GM19397 (cell line): ENCODE measurements at regions not wholly inside any gene's neighbourhood (a gene's known extent, or its start where the extent isn't known, plus 50 kb on each side); places are given as distances from the start of the nearest gene placed in this dataset.

Source experiments
- ATAC-seq: cut with Tn5 transposase; IDR thresholded peaks from one replicate; pipeline ENCODE4 v1.9.1; 2021; ENCODE audit warnings: mild to moderate bottlenecking, moderate library complexity; ENCODE audit not compliant: unreplicated experiment

- ATAC-seq, result no peak
These were observed 173.4 kb upstream of the SATB2 start for GRCh38 chr2:199631129-199631528.

DNA sequence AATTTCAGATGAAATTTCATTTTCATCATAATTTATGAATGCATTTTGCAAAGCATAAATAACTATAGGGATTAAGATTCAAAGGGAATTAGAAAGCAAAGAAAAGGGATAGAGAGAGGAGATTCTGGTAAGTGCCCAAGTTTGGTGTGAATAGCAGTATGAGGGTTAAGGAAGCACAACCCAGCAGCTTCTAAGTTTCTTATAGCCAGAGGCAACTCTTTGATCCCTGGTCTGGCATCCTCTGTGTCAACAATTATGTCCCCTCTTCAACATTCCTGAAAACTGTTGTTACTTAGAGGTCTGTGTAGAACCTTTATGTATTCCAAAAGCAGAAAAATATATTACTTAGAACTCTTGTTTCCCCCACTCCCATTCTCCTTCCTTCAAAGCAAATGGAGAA lies 171.6 kb upstream of the SATB2 start:
- ATAC-seq, result no peak

- ATAC-seq, result no peak
These were observed 169.7 kb upstream of the SATB2 start for GRCh38 chr2:199627417-199627816.

DNA sequence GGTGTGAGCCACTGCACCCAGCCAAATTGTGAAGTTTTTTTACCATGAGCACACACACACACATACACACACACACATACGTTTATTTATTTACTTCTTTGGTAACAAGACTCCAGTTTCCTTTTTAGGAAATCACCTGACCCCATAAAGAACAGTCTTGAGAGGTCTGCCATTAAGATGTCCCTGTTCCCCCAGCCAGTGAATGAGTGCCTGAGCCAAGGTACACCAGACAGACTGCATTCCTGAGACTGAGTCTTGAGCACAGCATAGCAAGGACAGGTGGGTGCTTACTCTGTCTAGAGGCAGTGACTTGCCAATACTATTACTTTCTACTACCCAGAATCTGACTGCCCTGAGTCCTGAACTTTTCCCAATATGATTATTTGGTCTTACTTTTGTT lies 167.2 kb upstream of the SATB2 start:
- no peak for ATAC-seq

GRCh38 chr2:199612509-199613130 lies 154.9 kb upstream of the SATB2 start:
- ATAC-seq, result no peak

DNA sequence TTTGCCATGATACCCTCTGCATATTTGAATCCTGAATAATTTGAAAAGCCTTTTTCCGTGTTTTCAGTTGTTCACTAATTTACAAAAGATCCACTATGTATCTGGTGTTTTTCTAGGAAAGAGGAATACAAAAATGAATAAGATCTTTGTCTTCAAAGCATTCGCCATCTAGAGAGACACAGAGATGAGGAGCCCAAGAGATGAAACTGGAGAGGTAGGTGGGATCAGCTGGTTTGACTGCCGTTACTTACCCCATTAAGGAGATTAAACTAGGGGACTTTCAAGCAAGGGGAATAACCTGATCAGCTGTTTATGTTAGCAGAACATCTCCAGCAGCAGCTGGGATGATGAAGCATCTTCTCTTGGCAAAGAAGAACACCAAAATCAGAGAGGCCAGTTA lies 150.2 kb upstream of the SATB2 start:
- no peak for ATAC-seq

- ATAC-seq, result no peak
These were observed 148.5 kb upstream of the SATB2 start for GRCh38 chr2:199606193-199606780.

DNA sequence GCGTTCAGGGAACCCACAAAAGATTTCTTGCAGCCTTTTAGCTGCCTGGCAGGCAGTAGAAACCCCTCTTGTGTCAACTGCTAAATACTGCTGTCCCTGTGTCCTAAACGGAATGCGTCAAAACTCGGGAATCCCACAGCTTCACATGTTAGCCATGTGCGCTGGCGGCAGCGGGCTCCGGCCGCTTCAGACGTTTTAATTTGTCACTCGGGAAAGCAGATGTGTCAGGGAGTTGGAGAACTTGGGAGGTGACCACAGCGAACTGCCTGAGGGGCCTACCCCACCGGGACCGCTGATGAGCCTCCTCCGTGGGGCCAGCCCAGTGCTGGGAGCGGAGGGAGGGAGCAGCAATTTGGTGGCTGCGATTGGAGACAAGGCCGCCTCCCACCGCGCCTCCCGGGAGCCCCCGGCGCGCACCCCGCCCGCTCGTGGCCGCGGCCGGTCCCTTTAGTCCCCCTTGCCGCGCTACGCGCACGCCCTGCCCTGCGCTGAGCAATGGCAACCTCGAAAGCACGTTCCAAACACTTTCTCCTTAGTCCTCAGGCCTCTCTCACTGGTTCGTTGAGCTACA lies 146.1 kb upstream of the SATB2 start:
- ATAC-seq, result no peak

GRCh38 chr2:199602896-199603717 lies 145.4 kb upstream of the SATB2 start:
- ATAC-seq, result no peak

GRCh38 chr2:199602271-199602895 lies 144.6 kb upstream of the SATB2 start:
- peak; percentile 60 for ATAC-seq

DNA sequence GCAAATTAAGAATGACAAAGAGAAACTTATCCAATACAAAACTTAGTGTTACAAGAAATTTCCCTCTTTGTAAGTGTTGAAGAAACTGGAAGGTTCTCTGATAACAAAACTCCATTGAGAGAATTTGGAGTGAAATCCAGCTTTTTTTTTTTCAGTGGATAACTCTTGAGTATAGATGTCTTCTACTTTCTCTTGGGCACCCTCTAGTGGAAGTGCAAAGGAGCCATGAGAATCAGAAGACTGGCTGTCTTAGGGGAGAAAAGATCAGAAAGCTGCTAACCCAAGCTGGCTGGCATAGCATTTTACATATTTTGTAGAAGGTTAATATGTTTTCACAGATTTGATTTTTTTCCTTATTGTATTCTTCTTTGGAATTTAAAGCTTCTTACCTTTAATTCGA lies 138.8 kb upstream of the SATB2 start:
- no peak for ATAC-seq

- no peak for ATAC-seq
These were observed 136.7 kb upstream of the SATB2 start for GRCh38 chr2:199594443-199594842.

- ATAC-seq, result no peak
These were observed 134.1 kb upstream of the SATB2 start for GRCh38 chr2:199591826-199592225.

GRCh38 chr2:199590321-199591203 lies 132.8 kb upstream of the SATB2 start:
- no peak for ATAC-seq

GRCh38 chr2:199589306-199589705 lies 131.6 kb upstream of the SATB2 start:
- no peak for ATAC-seq

GRCh38 chr2:199588054-199588453 lies 130.3 kb upstream of the SATB2 start:
- ATAC-seq, result no peak

DNA sequence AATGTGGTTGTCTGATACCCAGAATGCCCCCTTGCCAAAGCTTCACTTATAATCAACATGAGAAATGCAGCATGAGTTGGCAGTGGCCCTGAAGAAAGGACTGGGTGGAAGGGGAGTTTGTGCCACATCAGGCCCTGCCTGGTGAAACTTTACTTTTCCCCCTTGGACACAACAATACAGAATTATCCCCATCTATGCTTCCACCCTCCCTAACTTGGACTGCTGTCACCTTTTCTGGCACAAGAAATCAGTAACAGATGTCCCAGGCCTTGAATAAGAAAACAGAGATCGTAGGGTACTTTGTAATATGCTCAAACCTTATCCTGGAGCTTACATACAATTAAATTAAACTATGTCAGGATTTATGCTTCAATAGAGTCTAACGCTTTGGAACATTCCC lies 128.9 kb upstream of the SATB2 start:
- no peak for ATAC-seq

GRCh38 chr2:199583676-199584075 lies 125.9 kb upstream of the SATB2 start:
- no peak for ATAC-seq

DNA sequence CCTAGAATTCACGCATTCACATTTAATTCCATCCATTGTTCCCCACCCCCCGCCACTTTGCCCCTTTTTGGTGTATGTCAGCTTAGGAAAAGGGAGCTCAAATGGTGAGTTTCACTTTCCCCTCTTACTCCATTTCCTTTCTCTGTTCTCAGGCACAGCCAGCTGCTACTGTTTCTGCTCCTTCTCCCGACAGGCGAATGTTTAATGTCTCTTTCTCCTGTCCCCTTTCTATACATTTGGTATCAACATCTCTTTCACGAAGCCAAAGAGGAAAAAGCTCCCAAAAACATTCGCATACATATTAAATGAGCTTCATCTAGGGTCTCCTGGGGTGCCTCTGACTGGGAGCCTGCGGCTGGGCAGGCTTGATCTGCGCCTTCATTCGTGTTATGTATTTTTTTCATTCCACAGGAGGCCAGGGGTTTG lies 124.2 kb upstream of the SATB2 start:
- no peak for ATAC-seq

- ATAC-seq, result no peak
These were observed 123.7 kb upstream of the SATB2 start for GRCh38 chr2:199581408-199581807.
